ENCODE measurements at regions not wholly inside any gene's neighbourhood (a gene's known extent, or its start where the extent isn't known, plus 50 kb on each side); places are given as distances from the start of the nearest gene placed in this dataset.

DNA sequence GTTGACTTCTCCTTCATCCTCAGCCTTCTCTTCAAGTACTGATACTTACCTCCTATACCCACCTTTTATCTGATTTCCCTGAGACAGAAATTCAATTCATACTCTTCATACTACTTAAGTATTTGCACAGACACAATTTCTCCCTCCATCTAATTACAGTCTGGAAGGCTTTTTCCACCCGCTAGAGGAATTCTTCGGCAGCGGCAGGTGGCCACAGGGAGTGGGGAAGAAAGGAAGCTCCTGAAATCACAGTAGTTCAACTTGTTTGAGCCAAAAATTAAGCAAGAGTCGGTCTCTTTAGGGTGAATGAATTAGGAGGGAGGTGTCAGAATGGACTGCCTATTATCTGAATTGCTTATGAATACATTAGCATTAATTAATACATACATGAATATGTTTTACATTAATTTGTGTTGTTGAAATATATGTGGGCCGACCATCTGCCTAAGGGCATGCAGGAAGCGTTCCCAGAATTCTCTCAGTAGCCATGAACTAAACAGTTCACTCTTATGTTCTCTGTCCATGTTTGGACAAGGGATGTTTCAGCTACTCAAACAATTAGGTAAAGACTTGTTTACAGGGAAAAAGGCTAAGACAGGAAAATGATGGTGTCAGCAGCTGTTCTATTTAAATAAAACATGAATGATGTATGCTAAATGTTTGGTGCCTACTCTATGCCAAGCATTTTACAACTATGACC is 101.4 kb upstream of the SMARCA2 start:
- no peak for TF ChIP-seq EZH2phosphoT487 (IDR thresholded peaks at IDR 0.05; ENCODE audit: borderline replicate concordance, low read depth, low read length)
- TF ChIP-seq, protein P1, sequence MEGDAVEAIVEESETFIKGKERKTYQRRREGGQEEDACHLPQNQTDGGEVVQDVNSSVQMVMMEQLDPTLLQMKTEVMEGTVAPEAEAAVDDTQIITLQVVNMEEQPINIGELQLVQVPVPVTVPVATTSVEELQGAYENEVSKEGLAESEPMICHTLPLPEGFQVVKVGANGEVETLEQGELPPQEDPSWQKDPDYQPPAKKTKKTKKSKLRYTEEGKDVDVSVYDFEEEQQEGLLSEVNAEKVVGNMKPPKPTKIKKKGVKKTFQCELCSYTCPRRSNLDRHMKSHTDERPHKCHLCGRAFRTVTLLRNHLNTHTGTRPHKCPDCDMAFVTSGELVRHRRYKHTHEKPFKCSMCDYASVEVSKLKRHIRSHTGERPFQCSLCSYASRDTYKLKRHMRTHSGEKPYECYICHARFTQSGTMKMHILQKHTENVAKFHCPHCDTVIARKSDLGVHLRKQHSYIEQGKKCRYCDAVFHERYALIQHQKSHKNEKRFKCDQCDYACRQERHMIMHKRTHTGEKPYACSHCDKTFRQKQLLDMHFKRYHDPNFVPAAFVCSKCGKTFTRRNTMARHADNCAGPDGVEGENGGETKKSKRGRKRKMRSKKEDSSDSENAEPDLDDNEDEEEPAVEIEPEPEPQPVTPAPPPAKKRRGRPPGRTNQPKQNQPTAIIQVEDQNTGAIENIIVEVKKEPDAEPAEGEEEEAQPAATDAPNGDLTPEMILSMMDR (conservative IDR thresholded peaks at IDR 0.05; ENCODE audit: low read length), result no peak
- Histone ChIP-seq H3K79me2 (ENCODE audit: insufficient read depth, low read depth, low read length) (no peaks in the 10 kb centered on the region), H3K27ac (ENCODE audit: low read depth, low read length, poor library complexity, severe bottlenecking) (no peak overlapping the region), H2AFZ (ENCODE audit: low read length) (no peak overlapping the region), H3K36me3 (ENCODE audit: insufficient read depth, low read length) (no peaks in the 10 kb centered on the region), H3K4me2 (ENCODE audit: low read length) (no peak overlapping the region), H4K20me1 (ENCODE audit: insufficient read depth, low read length) (no peaks in the 10 kb centered on the region), H3K9me3 (ENCODE audit: low read length) (no peaks in the 10 kb centered on the region), H3K9me2 (ENCODE audit: insufficient read depth, low read length) (no peaks in the 10 kb centered on the region), H3K4me3 (ENCODE audit: low read depth, low read length, poor library complexity, severe bottlenecking) (no peak overlapping the region), H3K4me1 (ENCODE audit: insufficient read depth, low read length, poor library complexity, severe bottlenecking) (peaks cover 5% of the 10 kb centered on the region)
- no peak for DNase-seq (ENCODE audit: low spot score)
- POLR2A ChIA-PET, result interaction anchor here (1.0 kb wide), 1 partner anchor 31 kb away, joined by 3 read pairs; no protein-coding TSS in a partner anchor
- intact Hi-C loops (cut with micrococcal nuclease; ENCODE audit: unreplicated experiment), result no loop called here
- CTCF ChIA-PET (ENCODE audit: unreplicated experiment), result no interaction called here
- no TSS peak for BruUV-seq (replicated peaks)

DNA sequence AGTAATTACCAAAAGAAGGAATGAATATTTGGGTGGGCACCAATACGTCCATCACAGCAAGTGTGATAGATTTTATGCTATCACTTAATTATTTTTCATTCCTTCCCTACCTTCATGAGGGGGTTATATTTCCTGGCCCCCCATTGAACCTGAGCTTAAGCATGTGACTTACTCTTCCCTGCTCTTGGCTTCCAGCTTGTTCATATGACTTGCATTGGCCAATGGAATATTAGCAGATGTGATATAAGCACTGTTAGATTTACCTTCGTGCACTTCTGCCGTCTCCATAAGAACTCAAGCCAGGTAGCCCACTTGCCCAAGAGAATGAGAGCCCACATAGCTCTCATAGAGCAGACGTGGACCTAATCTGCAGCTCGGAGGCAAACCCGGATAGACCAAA is 99.1 kb upstream of the SMARCA2 start:
- intact Hi-C loops (cut with micrococcal nuclease; ENCODE audit: unreplicated experiment), result no loop called here
- CTCF ChIA-PET (ENCODE audit: unreplicated experiment), result no interaction called here
- H3K4me3 ChIP-seq (ENCODE audit: low read depth, low read length, poor library complexity, severe bottlenecking), result no peak overlapping the region
- DNase-seq (ENCODE audit: low spot score), result no peak
- no peak overlapping the region for H3K27ac ChIP-seq (ENCODE audit: low read depth, low read length, poor library complexity, severe bottlenecking)
- H3K36me3 ChIP-seq (ENCODE audit: insufficient read depth, low read length), result no peaks in the 10 kb centered on the region
- no peak overlapping the region for H3K4me2 ChIP-seq (ENCODE audit: low read length)
- POLR2A ChIA-PET, result no interaction called here
- no peak overlapping the region for H2AFZ ChIP-seq (ENCODE audit: low read length)
- H3K79me2 ChIP-seq (ENCODE audit: insufficient read depth, low read depth, low read length), result no peaks in the 10 kb centered on the region
- no peaks in the 10 kb centered on the region for H3K9me3 ChIP-seq (ENCODE audit: low read length)
- TF ChIP-seq EZH2phosphoT487 (IDR thresholded peaks at IDR 0.05; ENCODE audit: borderline replicate concordance, low read depth, low read length), result no peak
- TF ChIP-seq, protein P1 (conservative IDR thresholded peaks at IDR 0.05; ENCODE audit: low read length), result no peak
- BruUV-seq (replicated peaks), result no TSS peak
- no peaks in the 10 kb centered on the region for H4K20me1 ChIP-seq (ENCODE audit: insufficient read depth, low read length)
- no peaks in the 10 kb centered on the region for H3K4me1 ChIP-seq (ENCODE audit: insufficient read depth, low read length, poor library complexity, severe bottlenecking)
- no peaks in the 10 kb centered on the region for H3K9me2 ChIP-seq (ENCODE audit: insufficient read depth, low read length)

DNA sequence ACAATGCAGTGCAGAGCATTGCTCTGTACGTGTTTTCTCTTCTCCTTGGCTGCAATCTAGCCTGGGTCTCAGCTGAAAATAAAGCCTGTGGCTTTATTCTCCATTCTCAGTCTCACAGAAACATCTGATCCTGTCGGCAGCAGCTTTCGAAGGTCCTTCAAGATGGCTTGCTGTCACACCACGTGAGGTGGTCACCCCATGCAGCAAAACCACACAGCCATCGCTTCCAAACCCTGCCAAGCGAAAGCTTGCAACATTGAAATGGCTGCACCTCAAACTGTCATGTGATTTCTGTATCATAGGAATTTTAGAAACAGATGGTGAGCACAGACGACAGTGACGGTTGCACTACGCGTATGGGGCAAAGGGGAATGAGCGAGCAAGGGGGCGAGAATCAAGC is 98.5 kb upstream of the SMARCA2 start:
- Histone ChIP-seq H3K4me3 (ENCODE audit: low read depth, low read length, poor library complexity, severe bottlenecking) (no peak overlapping the region), H3K4me2 (ENCODE audit: low read length) (no peak overlapping the region), H3K79me2 (ENCODE audit: insufficient read depth, low read depth, low read length) (no peaks in the 10 kb centered on the region), H3K9me3 (ENCODE audit: low read length) (no peaks in the 10 kb centered on the region), H4K20me1 (ENCODE audit: insufficient read depth, low read length) (no peaks in the 10 kb centered on the region), H3K27ac (ENCODE audit: low read depth, low read length, poor library complexity, severe bottlenecking) (no peak overlapping the region), H2AFZ (ENCODE audit: low read length) (no peak overlapping the region), H3K36me3 (ENCODE audit: insufficient read depth, low read length) (no peaks in the 10 kb centered on the region), H3K4me1 (ENCODE audit: insufficient read depth, low read length, poor library complexity, severe bottlenecking) (no peaks in the 10 kb centered on the region), H3K9me2 (ENCODE audit: insufficient read depth, low read length) (no peaks in the 10 kb centered on the region)
- intact Hi-C loops (cut with micrococcal nuclease; ENCODE audit: unreplicated experiment), result no loop called here
- POLR2A ChIA-PET, result no interaction called here
- no peak for TF ChIP-seq EZH2phosphoT487 (IDR thresholded peaks at IDR 0.05; ENCODE audit: borderline replicate concordance, low read depth, low read length)
- TF ChIP-seq, protein P1 (conservative IDR thresholded peaks at IDR 0.05; ENCODE audit: low read length), result no peak
- no TSS peak for BruUV-seq (replicated peaks)
- CTCF ChIA-PET (ENCODE audit: unreplicated experiment), result no interaction called here
- DNase-seq (ENCODE audit: low spot score), result no peak

All from OCI-LY7 (cell line).